Uterus (tissue), 3 donors: ENCODE measurements at regions not wholly inside any gene's neighbourhood (a gene's known extent, or its start where the extent isn't known, plus 50 kb on each side); places are given as distances from the start of the nearest gene placed in this dataset.

ENCODE experiments used
- DNase-seq, 2 donors: peaks; one replicate each; pipeline ENCODE4 v3.0.0-alpha.2; 2019 to 2020
- H3K27ac ChIP-seq, 2 donors: fragments of 200-600 bp; sonication (generic); 1 replicate in 1 of 2; 2 replicates in 1 of 2; pipeline ENCODE4 v1.5.1; 2016 to 2018
- H3K27me3 ChIP-seq, 2 donors: fragments of 200-600 bp; sonication (generic); one replicate each; pipeline ENCODE4 v1.5.1; 2018 to 2019; ENCODE audit warnings: control low read depth in 1 of 2
- H3K36me3 ChIP-seq, 2 donors: fragments of 200-600 bp; sonication (generic); one replicate each; pipeline ENCODE4 v1.5.1; 2019; ENCODE audit warnings: control low read depth in 1 of 2
- H3K4me1 ChIP-seq, 2 donors: fragments of 200-600 bp; sonication (generic); one replicate each; pipeline ENCODE4 v1.5.1; 2018 to 2019; ENCODE audit warnings: control low read depth in 1 of 2
- H3K4me3 ChIP-seq, 2 donors: fragments of 200-600 bp; sonication (generic); 1 replicate in 1 of 2; 2 replicates in 1 of 2; pipeline ENCODE4 v1.5.1; 2018 to 2019; ENCODE audit warnings: mild to moderate bottlenecking in 1 of 2
- H3K9me3 ChIP-seq, 2 donors: fragments of 200-600 bp; sonication (generic); one replicate each; pipeline ENCODE4 v1.5.1; 2019; ENCODE audit warnings: control low read depth in 1 of 2
- CTCF ChIP-seq, 4 experiments: fragments of 200-600 bp in 2 of 4; fragments of 450-650 bp in 2 of 4; sonication (generic) in 2 of 4; IDR thresholded peaks; one replicate each; pipeline ENCODE4 v1.5.1; 2016 to 2019; ENCODE audit warnings: antibody characterized with exemption in 4 of 4, mild to moderate bottlenecking in 2 of 4, moderate library complexity in 1 of 4
- POLR2A ChIP-seq, 2 donors: fragments of 450-650 bp; IDR thresholded peaks; one replicate each; pipeline ENCODE4 v1.6.1; 2016; ENCODE audit warnings: antibody characterized with exemption in 2 of 2, mild to moderate bottlenecking in 1 of 2, moderate library complexity in 1 of 2
- intact Hi-C: fragments of 100-400 bp; cut with DNase I; formaldehyde crosslinking; loops from one replicate; pipeline ENCODE4 v1.15.1; 2023; ENCODE audit warnings: low total_unique reads
- donor health status: DM: yes; HTN: yes; CAD: no.

DNA sequence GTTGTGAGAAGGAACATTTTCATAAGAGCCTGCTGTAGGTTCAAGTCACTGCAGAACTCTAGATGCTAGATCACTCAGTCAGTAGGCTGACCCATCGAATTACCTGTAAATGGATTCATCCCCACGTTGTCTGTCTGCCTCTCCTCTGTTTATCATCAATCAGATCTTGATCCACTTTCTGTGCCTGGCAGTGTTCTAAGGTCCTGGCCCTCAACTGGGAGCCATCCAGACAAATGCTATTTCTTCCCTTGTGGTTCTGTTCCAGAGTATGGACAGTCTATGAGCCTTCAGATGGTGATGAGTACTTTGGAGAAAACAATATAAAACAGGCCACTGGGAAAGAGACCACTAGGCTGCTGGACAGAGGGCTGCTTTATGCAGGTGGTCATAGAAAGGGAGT lies 699.4 kb upstream of the TMEM132C start:
- Histone ChIP-seq H3K27me3 (no peaks in the 10 kb centered on the region), H3K36me3 (no peaks in the 10 kb centered on the region), H3K4me3 (no peak overlapping the region), H3K27ac (no peak overlapping the region), H3K9me3 (no peaks in the 10 kb centered on the region), H3K4me1 (no peaks in the 10 kb centered on the region)
- DNase-seq: no peak
- intact Hi-C loops: no loop called here
- TF ChIP-seq CTCF (IDR thresholded peaks at IDR 0.05) (no peak), POLR2A (IDR thresholded peaks at IDR 0.05) (no peak)

DNA sequence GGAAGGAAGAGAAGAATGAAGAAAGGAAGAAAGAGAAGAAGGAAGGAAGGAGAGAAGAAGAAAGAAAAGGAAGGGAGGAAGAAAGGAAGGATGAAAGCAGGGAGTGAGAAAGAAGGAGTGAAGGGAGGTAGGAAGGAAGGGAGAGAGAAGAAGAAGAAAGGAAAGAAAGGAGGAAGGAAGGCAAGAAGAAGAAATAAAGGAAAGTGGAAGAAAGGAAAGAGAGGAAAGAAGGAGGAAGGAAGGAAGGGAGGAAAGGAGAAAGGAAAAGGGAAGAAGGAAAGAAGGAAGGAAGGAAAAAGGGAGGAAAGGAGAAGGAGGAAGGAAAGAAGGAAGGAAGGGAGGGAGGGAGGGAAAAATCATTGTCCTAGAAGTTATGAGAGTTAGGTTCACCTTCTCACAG lies 696.6 kb upstream of the TMEM132C start:
- no peak overlapping the region for H3K27ac ChIP-seq
- H3K4me3 ChIP-seq: no peak overlapping the region
- DNase-seq: no peak
- no peaks in the 10 kb centered on the region for H3K27me3 ChIP-seq
- H3K36me3 ChIP-seq: no peaks in the 10 kb centered on the region
- intact Hi-C loops: no loop called here
- no peaks in the 10 kb centered on the region for H3K4me1 ChIP-seq
- no peak for TF ChIP-seq CTCF (IDR thresholded peaks at IDR 0.05)
- no peaks in the 10 kb centered on the region for H3K9me3 ChIP-seq

GRCh38 chr12:127570793-127571360 lies 696.1 kb upstream of the TMEM132C start:
- no peaks in the 10 kb centered on the region for H3K4me1 ChIP-seq
- no peak overlapping the region for H3K4me3 ChIP-seq
- no peaks in the 10 kb centered on the region for H3K36me3 ChIP-seq
- H3K9me3 ChIP-seq: no peaks in the 10 kb centered on the region
- TF ChIP-seq POLR2A (IDR thresholded peaks at IDR 0.05) (no peak), CTCF (IDR thresholded peaks at IDR 0.05) (no peak)
- intact Hi-C loops: no loop called here
- no peaks in the 10 kb centered on the region for H3K27me3 ChIP-seq
- no peak overlapping the region for H3K27ac ChIP-seq
- no peak for DNase-seq

DNA sequence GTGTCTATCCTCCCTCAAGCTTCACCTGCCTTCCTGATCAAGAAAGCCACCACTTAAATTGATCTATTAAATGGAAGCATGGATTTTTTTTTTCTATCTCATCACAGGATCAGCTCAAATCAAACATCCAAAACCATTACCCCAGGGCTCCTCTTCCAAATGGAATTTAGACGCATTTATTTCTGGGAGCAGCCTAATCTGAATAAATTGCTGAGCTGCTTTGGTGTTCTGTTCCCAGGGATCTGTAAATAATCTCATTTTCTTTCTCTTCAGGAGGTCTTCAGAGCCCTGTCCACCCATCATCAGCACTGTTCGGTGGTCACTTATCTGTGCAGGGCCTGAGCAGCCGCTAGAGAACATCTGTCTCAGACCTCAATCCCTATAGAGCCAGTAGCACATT lies 695.4 kb upstream of the TMEM132C start:
- TF ChIP-seq POLR2A (IDR thresholded peaks at IDR 0.05) (no peak), CTCF (IDR thresholded peaks at IDR 0.05) (no peak)
- no peaks in the 10 kb centered on the region for H3K27me3 ChIP-seq
- intact Hi-C loops: no loop called here
- H3K4me1 ChIP-seq: no peaks in the 10 kb centered on the region
- no peak overlapping the region for H3K27ac ChIP-seq
- H3K36me3 ChIP-seq: no peaks in the 10 kb centered on the region
- H3K9me3 ChIP-seq: no peaks in the 10 kb centered on the region
- H3K4me3 ChIP-seq: no peak overlapping the region
- DNase-seq: no peak

DNA sequence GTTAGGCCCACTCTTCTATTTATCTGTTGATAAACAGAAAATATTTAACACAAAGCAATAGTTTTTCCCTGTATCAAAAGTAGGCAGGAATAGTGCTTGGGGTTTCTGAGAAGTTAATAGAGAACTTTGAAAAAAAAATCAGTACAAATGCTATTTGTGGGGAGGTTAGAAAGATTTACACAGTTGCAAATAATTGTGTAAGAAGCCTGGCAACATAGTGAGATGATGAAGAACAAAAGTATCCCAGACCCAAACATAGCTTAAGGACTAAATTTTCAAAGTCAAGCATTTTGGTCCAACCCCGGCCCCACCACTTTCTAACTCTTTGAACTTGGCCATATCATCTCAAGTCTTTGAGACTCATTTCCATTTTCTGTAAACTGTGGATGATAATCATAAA lies 687.5 kb upstream of the TMEM132C start:
- H3K27me3 ChIP-seq: no peaks in the 10 kb centered on the region
- H3K27ac ChIP-seq: no peak overlapping the region
- DNase-seq: no peak
- no peak for TF ChIP-seq POLR2A (IDR thresholded peaks at IDR 0.05)
- intact Hi-C loops: no loop called here
- H3K4me1 ChIP-seq: no peaks in the 10 kb centered on the region
- H3K9me3 ChIP-seq: no peaks in the 10 kb centered on the region
- no peaks in the 10 kb centered on the region for H3K36me3 ChIP-seq
- H3K4me3 ChIP-seq: no peak overlapping the region

- Histone ChIP-seq H3K27ac (no peak overlapping the region), H3K36me3 (no peaks in the 10 kb centered on the region), H3K9me3 (no peaks in the 10 kb centered on the region), H3K4me1 (no peaks in the 10 kb centered on the region), H3K27me3 (no peaks in the 10 kb centered on the region), H3K4me3 (no peak overlapping the region)
- no peak for DNase-seq
- intact Hi-C loops: no loop called here
- TF ChIP-seq CTCF (IDR thresholded peaks at IDR 0.05) (no peak), POLR2A (IDR thresholded peaks at IDR 0.05) (no peak)
These were observed 684.9 kb upstream of the TMEM132C start for GRCh38 chr12:127582074-127582473.
